ENCODE measurements at regions not wholly inside any gene's neighbourhood (a gene's known extent, or its start where the extent isn't known, plus 50 kb on each side); places are given as distances from the start of the nearest gene placed in this dataset.

DNA sequence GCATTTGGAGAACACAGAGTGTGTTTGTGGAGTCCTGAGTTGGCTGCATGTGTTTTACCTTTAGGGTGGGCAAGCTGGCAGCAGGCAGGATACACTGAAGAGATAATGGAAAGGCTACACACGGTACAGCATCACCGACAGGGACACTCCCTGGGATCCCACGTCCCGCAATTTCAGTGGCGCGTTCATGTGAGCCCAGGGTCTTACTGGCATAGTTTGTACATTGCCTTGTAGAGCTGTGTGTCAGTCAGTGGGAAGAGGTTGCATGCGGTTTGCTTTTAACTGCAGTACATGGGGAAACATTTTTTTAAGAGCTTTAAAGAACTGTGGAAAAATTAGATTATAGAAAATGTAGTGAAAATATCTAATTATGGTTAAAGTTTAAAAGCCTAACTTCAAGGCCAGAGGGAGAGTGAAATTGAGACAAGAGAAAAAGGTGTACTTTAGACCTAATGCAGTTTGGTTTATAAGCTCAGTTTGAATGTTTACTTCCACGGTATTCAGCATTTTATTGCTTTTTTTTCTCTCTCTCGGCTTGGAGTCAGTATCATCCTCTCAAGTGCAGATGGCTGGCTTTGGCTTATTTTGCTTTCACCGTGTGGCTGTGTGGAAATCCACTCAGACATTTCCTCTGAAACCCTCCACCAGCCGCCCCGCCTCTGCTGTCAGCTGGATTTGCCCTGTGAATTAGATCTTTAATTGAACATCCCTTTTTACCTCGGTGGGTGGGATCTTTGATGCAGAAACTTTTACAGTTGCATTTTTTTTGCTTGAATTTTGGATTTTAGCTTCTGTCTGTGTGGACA is 364.2 kb upstream of the COBL start:
- DNase-seq (ENCODE audit: low read depth in 2 of 2): no peak

DNA sequence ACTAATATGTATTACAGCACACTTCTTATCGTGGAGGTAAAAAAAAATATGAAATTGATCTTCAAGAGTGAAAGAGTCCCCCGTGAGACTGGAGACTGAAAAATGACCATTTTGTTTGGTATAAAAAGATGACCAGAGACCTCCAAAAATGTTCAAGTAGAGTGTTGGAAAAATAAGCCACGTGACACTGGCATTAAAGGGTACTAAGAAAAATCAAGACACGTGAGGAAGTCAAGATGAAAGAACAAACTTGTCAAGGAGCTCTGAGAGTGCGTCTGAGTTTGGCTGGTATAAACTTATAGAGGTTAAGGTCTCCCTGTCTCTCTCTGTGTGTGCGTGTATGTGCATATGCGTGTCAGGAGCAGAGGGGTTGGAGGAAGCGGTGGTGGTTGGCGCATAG is 362.7 kb upstream of the COBL start:
- no peak for DNase-seq (ENCODE audit: low read depth in 2 of 2)

DNA sequence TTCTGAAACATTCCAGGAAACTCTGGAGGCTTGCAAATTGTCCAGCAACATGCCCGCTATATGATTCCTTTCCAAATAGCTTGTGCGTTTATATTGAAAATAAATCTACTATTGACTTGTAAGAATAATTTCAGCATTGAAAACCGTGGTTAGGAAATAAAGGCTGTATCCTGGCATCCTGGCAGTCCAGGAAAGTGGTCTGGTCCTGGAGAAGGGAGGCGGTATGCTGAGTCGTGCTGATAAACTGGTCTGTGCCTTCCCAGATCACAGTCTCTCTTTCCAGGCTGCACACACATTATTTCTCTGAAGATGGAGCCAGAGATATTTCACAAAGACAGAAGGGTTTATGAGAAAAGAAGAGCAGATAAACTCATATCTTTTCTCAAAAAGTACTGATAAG is 350.1 kb upstream of the COBL start:
- DNase-seq (ENCODE audit: low read depth in 2 of 2): no peak

DNA sequence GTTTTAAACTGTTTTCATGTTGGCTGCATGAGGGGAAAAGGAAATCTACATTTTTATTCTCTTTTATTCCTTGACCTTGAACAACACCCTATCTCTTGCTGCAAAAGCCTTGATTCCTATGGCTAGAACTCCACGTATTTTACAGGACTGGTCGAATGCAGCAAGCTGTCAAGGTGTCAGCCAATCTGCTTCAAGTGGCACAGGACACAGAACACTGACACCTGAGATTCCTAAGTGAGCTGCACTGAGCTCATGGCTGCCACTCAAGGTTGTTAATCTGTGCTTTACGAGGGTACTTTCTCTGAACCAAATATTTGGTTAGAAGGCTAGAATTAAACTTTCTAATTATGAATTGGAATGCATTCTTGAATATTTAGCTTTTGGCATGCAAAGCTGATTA is 349.7 kb upstream of the COBL start:
- DNase-seq (ENCODE audit: low read depth in 2 of 2): no peak

DNA sequence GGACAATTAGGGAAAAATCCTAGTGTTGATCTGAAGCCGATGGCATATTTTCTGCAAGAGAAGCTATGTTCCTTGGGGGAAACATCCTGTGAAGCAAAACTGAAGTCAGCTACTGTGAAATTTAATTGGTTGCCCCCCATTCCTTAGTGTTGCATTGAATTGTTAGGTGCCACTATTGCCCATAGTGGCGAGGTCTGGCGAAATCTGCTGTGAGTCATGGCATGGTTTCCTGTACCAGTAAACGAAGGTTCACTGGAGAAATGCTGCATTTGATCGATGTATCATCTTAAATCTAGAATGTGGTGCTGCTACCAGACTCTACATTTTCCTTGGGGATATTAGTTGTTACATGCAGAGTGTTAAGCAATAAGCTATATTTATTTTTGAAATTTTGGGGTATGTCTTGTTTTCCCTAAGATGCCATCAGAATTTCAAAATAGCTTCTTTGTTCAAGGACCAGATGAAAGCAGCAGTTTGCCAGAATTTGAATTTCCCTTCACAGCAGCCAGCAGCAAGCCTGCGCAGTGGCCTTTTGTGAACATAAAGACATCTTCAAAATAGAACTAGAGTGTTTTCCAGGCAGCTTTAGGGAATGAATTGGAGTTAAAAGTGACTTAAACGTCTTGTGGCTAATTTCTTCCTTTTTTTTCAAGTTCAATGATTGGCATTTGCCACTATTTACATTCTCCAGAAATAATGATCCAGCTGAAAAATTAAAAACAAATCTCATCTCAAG is 348.6 kb upstream of the COBL start:
- DNase-seq (ENCODE audit: low read depth in 2 of 2): no peak

DNA sequence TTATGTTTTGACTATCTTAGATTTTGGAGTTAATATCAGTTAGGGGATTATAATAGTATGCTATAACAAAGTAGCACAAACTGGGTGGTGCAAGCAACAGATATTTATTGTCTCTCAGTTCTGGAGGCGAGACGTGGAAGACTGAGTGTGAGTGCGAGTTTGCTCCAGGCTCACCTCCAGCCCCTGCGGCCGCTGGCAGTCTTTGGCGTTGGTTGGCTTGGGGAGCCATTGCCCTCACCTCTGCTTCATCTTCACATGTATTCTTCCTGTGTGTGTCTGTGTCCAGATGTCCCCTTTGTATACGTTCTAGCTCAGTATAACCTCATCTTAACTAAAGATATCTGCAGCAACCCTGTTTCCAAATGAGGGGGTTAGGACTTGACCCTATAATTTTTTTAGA is 343.9 kb upstream of the COBL start:
- no peak for DNase-seq (ENCODE audit: low read depth in 2 of 2)

DNA sequence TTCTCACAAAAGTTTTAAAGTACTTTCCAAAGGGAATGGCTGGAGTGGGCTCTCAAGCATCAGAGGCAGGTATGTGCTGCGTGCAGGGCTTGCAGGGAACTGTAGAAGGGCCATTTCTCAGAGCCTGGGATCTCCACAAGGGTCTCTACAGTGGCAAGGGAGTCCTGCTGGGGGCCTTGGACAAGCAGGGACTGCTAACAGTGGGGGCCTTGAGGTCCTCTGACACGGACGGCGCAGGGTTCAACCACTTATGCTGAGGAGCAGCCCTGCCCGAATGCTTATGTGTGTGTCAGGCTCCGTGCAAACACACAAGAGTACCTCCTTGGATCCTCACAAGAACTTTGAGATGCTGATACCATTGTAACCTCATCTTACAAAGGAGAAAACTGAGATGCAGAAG is 342.1 kb upstream of the COBL start:
- no peak for DNase-seq (ENCODE audit: low read depth in 2 of 2)

DNA sequence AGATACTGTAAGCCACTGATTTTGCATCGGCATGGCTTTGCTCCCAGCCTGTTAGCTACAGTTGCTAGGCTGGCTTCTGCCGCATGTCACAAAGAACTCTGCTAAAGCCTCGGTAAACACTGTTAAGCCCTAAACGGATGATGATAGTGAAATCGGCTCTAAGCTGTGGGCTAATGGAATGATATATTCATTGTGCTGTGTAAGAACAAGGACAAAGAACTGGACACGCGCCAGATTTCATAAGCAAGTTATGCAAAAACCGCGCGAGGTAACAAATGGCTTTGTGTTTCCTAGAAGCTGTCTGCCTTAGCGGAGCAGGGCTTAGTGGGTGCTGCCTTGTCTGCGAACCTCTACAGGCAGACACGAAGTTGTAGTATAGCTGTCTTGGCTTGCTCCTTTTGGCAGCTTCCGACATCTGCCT is 331.3 kb upstream of the COBL start:
- DNase-seq (ENCODE audit: low read depth in 2 of 2): no peak

DNA sequence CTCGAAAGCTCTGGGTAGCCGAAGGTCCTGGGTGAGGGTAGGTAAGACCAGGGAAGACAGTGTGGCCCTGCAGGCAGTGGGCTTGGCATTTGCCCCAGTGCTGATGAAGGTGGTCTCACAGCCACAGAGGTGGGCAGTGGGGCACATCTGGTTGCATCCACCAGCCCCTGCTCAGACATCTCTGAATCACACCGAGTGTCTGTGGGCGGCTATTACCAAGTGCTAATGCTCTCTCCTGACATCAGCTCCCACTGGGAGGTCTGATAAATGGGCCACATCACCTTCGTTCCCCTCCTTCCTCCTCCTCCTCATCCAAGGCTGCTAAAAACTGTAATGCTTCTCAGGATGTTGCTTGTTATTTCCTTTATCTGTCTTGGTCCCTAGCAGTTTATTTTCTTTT is 330.9 kb upstream of the COBL start:
- no peak for DNase-seq (ENCODE audit: low read depth in 2 of 2)

DNA sequence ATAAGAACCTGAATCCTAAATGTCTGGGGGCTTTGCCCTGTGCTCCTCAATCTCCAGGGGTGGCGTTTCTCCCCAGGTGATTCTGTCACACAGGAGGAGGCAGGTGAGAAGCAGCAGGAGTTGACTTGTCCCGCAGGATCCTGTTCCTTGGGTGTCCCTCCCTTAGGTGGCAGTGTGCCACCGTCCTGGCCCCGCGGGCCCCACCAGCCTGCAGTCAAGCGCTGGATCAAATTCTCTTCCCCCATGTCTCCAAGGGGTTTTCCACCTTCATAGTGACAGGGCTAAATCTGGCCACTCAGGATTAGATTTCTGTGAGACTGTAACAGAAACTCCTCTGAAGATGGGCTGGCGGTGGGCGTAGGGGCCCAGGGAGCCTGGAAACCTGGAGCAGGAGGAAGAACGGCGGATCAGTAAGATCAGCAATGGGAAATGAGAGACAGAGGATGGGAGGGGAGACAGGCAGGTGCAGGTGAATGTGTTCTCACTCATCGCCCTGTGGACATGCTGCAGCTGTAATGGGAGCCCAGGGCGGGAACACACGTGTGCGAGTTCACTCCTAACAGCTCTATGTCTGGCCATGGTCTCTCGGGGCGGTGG is 329.2 kb upstream of the COBL start:
- DNase-seq (ENCODE audit: low read depth in 2 of 2): no peak

DNA sequence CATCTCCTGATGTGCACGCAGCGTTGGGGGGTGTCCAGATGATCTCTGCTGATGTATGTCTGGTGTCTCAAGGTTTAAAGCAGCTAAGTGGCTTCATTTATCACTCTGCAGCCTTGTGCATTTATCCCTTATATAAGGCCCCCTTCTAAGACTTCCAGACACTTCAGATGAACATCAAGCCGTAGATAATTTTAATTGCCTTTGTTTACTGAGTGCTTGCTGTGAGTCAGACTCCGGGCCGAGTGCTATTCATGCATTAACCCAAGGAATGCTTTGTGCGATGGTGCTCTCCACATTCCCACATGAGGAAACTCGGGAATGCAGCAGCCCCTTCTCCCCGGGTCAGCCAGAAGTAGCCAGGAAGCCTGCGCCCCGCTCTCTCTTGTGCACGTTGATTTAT is 328.6 kb upstream of the COBL start:
- DNase-seq (ENCODE audit: low read depth in 2 of 2): no peak

DNA sequence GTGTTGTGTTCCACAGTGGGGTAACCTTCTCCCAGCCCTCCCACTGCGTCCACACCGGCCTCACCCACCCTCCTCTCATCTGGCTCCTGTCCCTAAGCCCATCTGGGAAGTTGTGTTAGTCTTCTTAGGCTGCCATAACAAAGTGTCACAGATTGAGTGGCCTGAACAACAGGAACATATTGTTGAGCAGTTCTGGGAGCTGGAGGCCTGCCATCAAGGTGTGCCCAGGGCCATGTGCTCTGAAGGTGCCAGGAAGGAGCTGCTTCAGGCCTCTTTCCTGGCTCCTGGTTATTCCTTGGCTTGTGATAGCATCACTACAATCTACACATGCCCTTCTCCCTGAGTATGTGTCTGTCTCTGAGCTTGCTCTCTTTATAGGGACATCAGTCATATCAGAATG is 327.6 kb upstream of the COBL start:
- no peak for DNase-seq (ENCODE audit: low read depth in 2 of 2)

DNA sequence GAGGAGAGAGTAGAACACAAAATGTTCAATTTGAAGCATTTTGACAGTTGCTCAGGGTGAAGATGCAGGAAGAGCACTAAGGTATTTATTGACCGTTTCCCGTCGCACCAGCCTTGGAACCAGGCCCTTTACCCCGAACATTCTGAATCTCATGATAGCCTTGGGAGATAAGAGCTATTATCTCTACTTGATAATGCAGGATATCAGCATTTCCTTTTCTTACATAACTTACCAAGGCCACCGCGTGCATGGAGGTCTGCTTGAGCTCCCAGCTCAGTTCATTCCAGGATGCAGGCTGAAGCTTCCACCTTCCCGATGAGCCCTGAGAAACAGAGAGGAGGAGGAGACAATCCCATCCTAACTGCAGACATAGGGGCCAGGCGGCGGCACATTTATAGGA is 324.2 kb upstream of the COBL start:
- no peak for DNase-seq (ENCODE audit: low read depth in 2 of 2)

DNA sequence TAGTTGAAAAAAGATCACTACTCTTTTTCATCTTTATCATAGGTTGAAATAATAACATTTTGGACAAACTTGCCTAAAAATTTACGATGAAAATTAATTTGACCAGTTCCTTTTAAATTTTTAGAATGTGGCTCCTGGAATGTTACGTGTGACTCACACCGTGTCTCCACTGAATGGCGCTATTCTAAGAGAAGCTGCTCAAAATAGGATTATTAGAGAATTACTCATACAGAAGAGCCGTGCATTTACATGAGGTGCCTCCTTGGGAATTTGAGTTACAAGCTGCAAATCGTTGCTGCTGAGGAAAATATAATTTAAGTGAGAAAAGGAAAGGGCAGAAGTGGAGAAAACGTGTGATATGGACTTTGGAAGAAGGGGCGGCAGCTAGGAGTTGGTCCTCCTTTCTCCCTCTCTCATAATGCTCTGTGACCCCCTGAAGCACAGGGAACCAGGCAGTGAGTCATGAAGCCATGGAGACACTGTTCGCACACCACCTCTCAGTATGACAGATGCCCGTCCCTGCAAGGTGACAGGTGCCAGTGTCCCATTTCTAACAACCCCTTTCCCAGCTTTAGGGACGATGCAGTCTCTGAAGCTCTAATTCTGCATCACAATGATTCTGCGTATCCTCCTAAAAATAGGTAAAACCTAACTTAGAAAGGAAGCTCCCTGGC is 323.2 kb upstream of the COBL start:
- no peak for DNase-seq (ENCODE audit: low read depth in 2 of 2)

DNA sequence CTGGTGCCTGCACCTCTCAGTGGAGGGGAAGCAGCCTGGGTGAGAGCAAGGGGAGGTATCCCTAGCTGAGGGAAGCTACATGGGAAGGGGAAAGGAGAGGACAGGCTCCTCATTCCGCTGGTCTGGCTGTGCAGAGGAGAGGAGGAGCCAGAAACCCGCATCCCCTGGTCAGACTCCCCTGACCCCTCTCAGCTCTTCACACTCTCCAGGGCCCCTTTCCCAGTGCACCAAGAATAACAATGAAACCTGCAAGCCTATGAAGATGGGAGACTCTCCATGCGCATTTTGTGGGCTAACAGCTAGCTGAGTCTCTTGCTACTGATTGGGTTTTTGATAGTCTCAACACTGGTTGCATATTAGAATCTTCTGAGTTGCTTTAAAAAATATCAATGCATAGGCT is 319.9 kb upstream of the COBL start:
- DNase-seq (ENCODE audit: low read depth in 2 of 2): no peak

DNA sequence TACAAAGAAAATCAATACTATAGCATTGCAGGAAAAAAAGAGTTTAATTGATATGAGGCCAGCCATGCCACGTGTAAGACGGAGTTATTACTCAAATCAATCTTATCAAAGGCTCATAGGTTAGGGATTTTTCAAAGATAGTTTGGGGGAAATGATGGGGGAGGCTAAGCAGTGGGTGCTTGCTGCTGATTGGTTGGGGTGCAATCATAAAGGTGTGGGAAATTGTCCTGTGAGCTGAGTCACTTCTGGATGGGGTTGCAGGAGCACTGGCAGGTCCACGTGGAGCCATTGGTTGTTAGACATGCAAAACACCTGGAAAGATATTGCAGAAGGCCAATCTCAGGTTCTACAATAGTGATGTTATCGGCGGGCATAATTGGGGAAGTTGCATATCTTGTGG is 319.2 kb upstream of the COBL start:
- DNase-seq (ENCODE audit: low read depth in 2 of 2): no peak

DNA sequence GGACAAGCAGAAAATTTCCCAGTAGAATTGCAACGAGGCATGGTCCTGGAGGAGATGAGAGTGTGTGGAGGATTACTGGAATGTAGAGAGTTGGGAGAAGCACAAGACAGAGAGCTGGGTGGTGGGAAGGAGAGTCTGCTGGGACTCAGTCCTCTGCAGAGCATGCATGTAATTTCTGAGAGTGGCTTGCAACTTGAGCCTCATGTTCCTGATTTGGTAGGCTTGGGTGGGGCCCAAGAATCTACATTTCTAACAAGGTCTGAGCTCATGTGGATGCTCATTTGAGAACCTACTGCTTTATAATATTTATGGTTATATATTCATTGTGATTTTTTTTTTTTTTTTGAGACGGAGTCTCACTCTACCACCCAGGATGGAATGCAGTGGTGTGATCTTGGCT is 317.9 kb upstream of the COBL start:
- DNase-seq (ENCODE audit: low read depth in 2 of 2): no peak

DNA sequence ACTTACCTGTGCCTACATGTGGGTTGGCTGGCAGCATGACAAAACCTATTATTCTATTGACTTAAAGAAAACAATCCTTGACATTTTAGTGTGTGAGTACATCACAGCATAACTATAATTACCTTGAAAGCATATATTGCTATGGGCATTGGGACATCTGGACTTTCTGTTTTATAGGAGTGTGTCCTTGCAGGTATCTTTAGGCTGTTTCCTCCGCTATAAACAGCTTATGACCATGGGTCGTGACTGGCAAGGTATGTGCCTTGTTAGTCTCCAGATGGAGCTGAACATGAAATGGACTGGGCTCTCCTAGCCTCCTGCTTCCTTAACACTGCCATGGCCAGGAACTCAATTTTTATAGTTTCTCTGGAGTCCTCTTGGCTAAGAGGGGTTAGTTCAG is 317.4 kb upstream of the COBL start:
- no peak for DNase-seq (ENCODE audit: low read depth in 2 of 2)

DNA sequence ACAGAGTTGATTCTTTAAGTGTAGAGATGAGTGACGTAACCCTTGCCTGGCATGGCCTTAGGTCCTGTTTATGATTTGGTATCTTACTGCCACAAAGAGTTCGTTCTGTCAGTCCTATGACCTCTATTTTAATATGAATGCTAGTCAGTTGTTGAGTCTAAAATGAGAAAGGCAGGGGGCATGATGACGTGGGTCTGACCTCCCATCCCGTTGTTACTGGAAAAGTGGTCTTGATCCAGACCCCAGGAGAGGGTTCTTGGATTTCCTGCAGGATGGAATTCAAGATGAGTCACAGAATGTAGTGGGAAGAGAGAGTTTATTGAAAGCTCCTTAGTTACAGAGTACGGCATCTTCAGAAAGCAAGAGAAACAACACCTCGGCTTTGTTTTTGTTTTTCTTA is 317.0 kb upstream of the COBL start:
- no peak for DNase-seq (ENCODE audit: low read depth in 2 of 2)

DNA sequence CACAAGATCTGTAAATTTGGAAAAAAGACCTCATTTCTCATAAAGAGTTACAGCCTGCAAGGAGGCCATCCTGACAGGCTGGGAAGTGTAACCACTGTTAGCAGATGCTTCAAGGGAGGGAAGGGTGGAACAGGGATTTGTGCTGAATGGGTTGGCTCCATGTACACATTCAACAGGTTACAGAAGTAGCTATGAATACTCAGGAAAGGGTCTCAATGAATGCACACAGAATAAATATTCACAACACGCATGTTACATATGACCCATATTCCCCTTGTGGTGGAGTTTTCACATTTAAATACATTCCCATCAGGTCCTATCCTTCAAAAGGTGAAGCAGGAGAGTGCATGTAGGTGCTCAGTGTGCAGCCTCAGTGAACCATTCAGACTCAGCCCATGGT is 316.4 kb upstream of the COBL start:
- DNase-seq (ENCODE audit: low read depth in 2 of 2): no peak

DNA sequence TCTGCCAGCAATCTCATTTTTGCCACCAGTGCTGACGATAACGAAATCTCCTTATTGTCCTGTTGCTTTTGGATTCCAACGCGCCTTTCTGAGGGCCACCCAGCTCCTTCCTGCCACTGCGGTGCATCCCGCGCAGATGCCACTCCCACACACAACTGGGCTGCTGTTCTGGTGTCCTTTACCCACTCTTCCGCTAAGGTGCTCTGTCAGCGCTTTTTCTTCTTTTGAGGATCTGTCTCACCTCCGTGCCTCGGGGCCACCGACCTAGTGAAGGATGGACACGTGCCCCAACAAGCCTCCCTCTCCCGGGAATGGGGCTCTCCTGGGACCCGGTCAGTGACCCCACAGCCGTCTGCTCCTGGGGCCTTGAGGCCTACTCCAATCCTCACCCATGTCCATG is 314.3 kb upstream of the COBL start:
- no peak for DNase-seq (ENCODE audit: low read depth in 2 of 2)

DNA sequence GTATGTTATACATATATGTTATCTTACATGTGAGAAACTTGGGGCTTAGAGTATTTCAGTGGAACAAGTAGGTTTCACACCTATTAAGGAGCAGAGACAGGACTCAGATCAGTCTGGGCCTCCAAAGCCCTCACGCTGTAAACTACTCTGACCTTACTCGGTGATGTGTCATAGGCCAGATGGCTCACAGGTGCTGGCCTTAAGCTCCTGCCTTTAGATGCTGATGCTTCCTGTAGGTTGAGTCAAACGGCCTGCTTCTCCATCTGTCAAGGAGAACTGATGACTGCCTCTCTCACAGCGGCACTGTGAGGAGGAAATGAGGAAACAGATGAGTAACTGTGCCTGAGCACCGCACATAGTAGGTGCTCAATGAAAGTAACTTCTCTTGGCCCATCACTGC is 312.6 kb upstream of the COBL start:
- no peak for DNase-seq (ENCODE audit: low read depth in 2 of 2)

DNA sequence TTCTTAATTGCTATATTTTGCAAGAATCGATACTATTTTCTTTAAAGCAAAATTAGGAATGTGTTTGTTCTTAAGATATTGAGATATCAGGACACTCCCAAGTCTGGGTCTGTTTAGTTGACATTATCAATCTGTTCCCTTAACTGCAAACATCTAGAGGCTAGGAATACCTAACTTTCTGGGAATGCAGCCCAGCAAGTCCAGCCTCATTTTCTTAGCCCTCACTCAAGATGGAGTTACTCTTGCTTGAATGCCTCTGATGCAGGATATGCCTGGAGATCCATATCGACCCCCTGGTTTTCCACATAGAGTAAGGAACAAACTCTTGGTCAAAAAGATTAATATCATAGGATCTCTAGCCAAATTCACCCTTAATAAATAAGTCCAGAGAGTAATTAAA is 305.3 kb upstream of the COBL start:
- DNase-seq (ENCODE audit: low read depth in 2 of 2): no peak

Data from activated CD8-positive, alpha-beta memory T cell treated with anti-CD3 and anti-CD28 coated beads for 4 hours (primary cell).